Prostate gland (tissue), 2 donors: ENCODE measurements at regions not wholly inside any gene's neighbourhood (a gene's known extent, or its start where the extent isn't known, plus 50 kb on each side); places are given as distances from the start of the nearest gene placed in this dataset.

Experiments
- CTCF ChIP-seq, 4 experiments: fragments of 200-600 bp in 2 of 4; fragments of 450-650 bp in 2 of 4; sonication (generic) in 2 of 4; IDR thresholded peaks; 1 replicate in 3 of 4; 2 replicates in 1 of 4; pipeline ENCODE4 v1.5.1; 2016 to 2019; ENCODE audit warnings: antibody characterized with exemption in 4 of 4, mild to moderate bottlenecking in 2 of 4, moderate library complexity in 2 of 4
- POLR2A ChIP-seq: fragments of 450-650 bp; IDR thresholded peaks from one replicate; pipeline ENCODE4 v1.6.1; 2016; ENCODE audit warnings: antibody characterized with exemption, mild to moderate bottlenecking
- POLR2AphosphoS5 ChIP-seq: sonication (generic); formaldehyde crosslinking; IDR thresholded peaks from one replicate; pipeline ENCODE4 v1.6.1; 2017; ENCODE audit warnings: antibody characterized with exemption

GRCh38 chr9:95735701-95736100 lies 139.8 kb upstream of the ERCC6L2 start:
- no peak for TF ChIP-seq CTCF (IDR thresholded peaks at IDR 0.05)
- no peak for TF ChIP-seq POLR2AphosphoS5
- TF ChIP-seq POLR2A = no peak
